H9 (cell line): ENCODE measurements at regions not wholly inside any gene's neighbourhood (a gene's known extent, or its start where the extent isn't known, plus 50 kb on each side); places are given as distances from the start of the nearest gene placed in this dataset.

Experiments used
- DNase-seq: peaks from one replicate; pipeline ENCODE4 v3.0.0-alpha.2; 2017
- H2AFZ ChIP-seq: one replicate; pipeline ENCODE4 v1.6.1; 2013; ENCODE audit warnings: mild to moderate bottlenecking, low read length, control low read depth, moderate library complexity
- H2AK5ac ChIP-seq: 2 replicates; pipeline ENCODE4 v1.6.1; 2013; ENCODE audit warnings: low read length, control low read depth, mixed read lengths; ENCODE audit not compliant: insufficient read length
- H2BK120ac ChIP-seq: one replicate; pipeline ENCODE4 v1.6.1; 2013; ENCODE audit warnings: low read depth, mild to moderate bottlenecking, low read length, control low read depth, inconsistent platforms; ENCODE audit not compliant: poor library complexity, severe bottlenecking
- H2BK12ac ChIP-seq: 2 replicates; pipeline ENCODE4 v1.6.1; 2013; ENCODE audit warnings: low read length, control low read depth, mixed read lengths, low read depth; ENCODE audit not compliant: insufficient read length
- H2BK15ac ChIP-seq: 2 replicates; pipeline ENCODE4 v1.6.1; 2013; ENCODE audit warnings: low read depth, low read length, control low read depth
- H2BK20ac ChIP-seq: one replicate; pipeline ENCODE4 v1.6.1; 2013; ENCODE audit warnings: low read depth, mild to moderate bottlenecking, low read length, control low read depth, inconsistent platforms; ENCODE audit not compliant: poor library complexity, severe bottlenecking
- H2BK5ac ChIP-seq: 2 replicates; pipeline ENCODE4 v1.6.1; 2013; ENCODE audit warnings: low read length, control low read depth, mixed read lengths; ENCODE audit not compliant: insufficient read length
- H3K14ac ChIP-seq: 2 replicates; pipeline ENCODE4 v1.6.1; 2013; ENCODE audit warnings: low read length, control low read depth; ENCODE audit not compliant: insufficient read depth
- H3K18ac ChIP-seq: 2 replicates; pipeline ENCODE4 v1.6.1; 2013; ENCODE audit warnings: low read depth, mild to moderate bottlenecking, mixed read lengths, low read length, control low read depth; ENCODE audit not compliant: insufficient read length
- H3K23ac ChIP-seq: 2 replicates; pipeline ENCODE4 v1.6.1; 2013; ENCODE audit warnings: low read length, control low read depth, mixed read lengths, low read depth; ENCODE audit not compliant: insufficient read length
- H3K23me2 ChIP-seq: 2 replicates; pipeline ENCODE4 v1.6.1; 2013; ENCODE audit warnings: low read depth, mild to moderate bottlenecking, mixed read lengths, low read length, control low read depth; ENCODE audit not compliant: insufficient read length, poor library complexity, severe bottlenecking
- H3K27ac ChIP-seq: 2 replicates; pipeline ENCODE4 v1.5.1; 2013; ENCODE audit warnings: low read length, control low read depth, mixed read lengths, low read depth; ENCODE audit not compliant: insufficient read length
- H3K27me3 ChIP-seq: 2 replicates; pipeline ENCODE4 v1.6.1; 2013; ENCODE audit warnings: low read length, control low read depth, inconsistent platforms; ENCODE audit not compliant: insufficient read depth
- H3K4ac ChIP-seq: 2 replicates; pipeline ENCODE4 v1.6.1; 2013; ENCODE audit warnings: low read depth, mild to moderate bottlenecking, control low read depth, inconsistent platforms, low read length, moderate library complexity
- H3K4me1 ChIP-seq: 2 replicates; pipeline ENCODE4 v1.6.1; 2013; ENCODE audit warnings: low read length, control low read depth, inconsistent platforms; ENCODE audit not compliant: insufficient read depth
- H3K4me2 ChIP-seq: 2 replicates; pipeline ENCODE4 v1.6.1; 2013; ENCODE audit warnings: low read length, control low read depth, mixed read lengths; ENCODE audit not compliant: insufficient read length, insufficient read depth
- H3K56ac ChIP-seq: 2 replicates; pipeline ENCODE4 v1.6.1; 2013; ENCODE audit warnings: low read depth, mild to moderate bottlenecking, mixed read lengths, low read length, control low read depth; ENCODE audit not compliant: insufficient read length
- H3K79me1 ChIP-seq: 2 replicates; pipeline ENCODE4 v1.6.1; 2013; ENCODE audit warnings: low read depth, mild to moderate bottlenecking, moderate library complexity, low read length, control low read depth, inconsistent platforms; ENCODE audit not compliant: insufficient read depth, poor library complexity, severe bottlenecking
- H3K79me2 ChIP-seq: 2 replicates; pipeline ENCODE4 v1.6.1; 2013; ENCODE audit warnings: low read length, control low read depth, inconsistent platforms; ENCODE audit not compliant: insufficient read depth
- H3K9ac ChIP-seq: 2 replicates; pipeline ENCODE4 v1.6.1; 2013; ENCODE audit warnings: low read length, control low read depth, mixed read lengths; ENCODE audit not compliant: insufficient read length; ENCODE audit errors: extremely low read depth
- H3K9me3 ChIP-seq: one replicate; pipeline ENCODE4 v1.6.1; 2013; ENCODE audit warnings: low read depth, low read length, inconsistent platforms; ENCODE audit not compliant: control insufficient read depth
- H3T11ph ChIP-seq: one replicate; pipeline ENCODE4 v1.6.1; 2013; ENCODE audit warnings: mild to moderate bottlenecking, low read length, control low read depth, inconsistent platforms
- H4K20me1 ChIP-seq: one replicate; pipeline ENCODE4 v1.6.1; 2013; ENCODE audit not compliant: control insufficient read depth, insufficient read length, insufficient read depth
- H4K5ac ChIP-seq: 2 replicates; pipeline ENCODE4 v1.6.1; 2013; ENCODE audit warnings: low read depth, mild to moderate bottlenecking, mixed read lengths, low read length, control low read depth; ENCODE audit not compliant: insufficient read length
- H4K8ac ChIP-seq: replicated peaks from 2 replicates; pipeline ENCODE4 v1.6.1; 2013; ENCODE audit warnings: low read length, control low read depth, mixed read lengths, low read depth; ENCODE audit not compliant: insufficient read length
- H4K91ac ChIP-seq: 2 replicates; pipeline ENCODE4 v1.6.1; 2013; ENCODE audit warnings: low read depth, mild to moderate bottlenecking, moderate library complexity, mixed read lengths, low read length, control low read depth; ENCODE audit not compliant: insufficient read length
- H3K27ac Mint-ChIP-seq, 3 experiments: 2 replicates in 2 of 3; 3 replicates in 1 of 3; pipeline ENCODE4 v1.8.0; 2020 to 2021; ENCODE audit warnings: mixed read lengths in 3 of 3, mild to moderate bottlenecking in 1 of 3, moderate library complexity in 1 of 3
- H3K27me3 Mint-ChIP-seq: 2 replicates; pipeline ENCODE4 v1.8.0; 2021; ENCODE audit warnings: low read depth, mild to moderate bottlenecking, moderate library complexity, mixed read lengths
- H3K36me3 Mint-ChIP-seq, 3 experiments: 2 replicates in 2 of 3; 3 replicates in 1 of 3; pipeline ENCODE4 v1.8.0; 2020 to 2021; ENCODE audit warnings: low read depth in 3 of 3, mixed read lengths in 3 of 3; ENCODE audit not compliant: insufficient read depth in 1 of 3
- H3K4me1 Mint-ChIP-seq, 2 experiments: 2 replicates each; pipeline ENCODE4 v1.8.0; 2020; ENCODE audit warnings: mixed read lengths in 2 of 2
- H3K4me3 Mint-ChIP-seq, 2 experiments: 2 replicates in 1 of 2; 3 replicates in 1 of 2; pipeline ENCODE4 v1.8.0; 2020 to 2021; ENCODE audit warnings: mild to moderate bottlenecking in 2 of 2, mixed read lengths in 2 of 2, moderate library complexity in 1 of 2
- H3K9me3 Mint-ChIP-seq, 2 experiments: 2 replicates in 1 of 2; 3 replicates in 1 of 2; pipeline ENCODE4 v1.8.0; 2020; ENCODE audit warnings: mild to moderate bottlenecking in 2 of 2, mixed read lengths in 2 of 2, moderate library complexity in 1 of 2
- WGBS: extraction: QIAGEN DNeasy Blood & Tissue Kit; methylation state at CpG from one replicate; pipeline ENCODE4 v1.1.7; 2013; ENCODE audit warnings: missing lambda C conversion rate, low lambda C conversion rate, mixed read lengths; ENCODE audit not compliant: insufficient read length; ENCODE audit errors: extremely low coverage; 5-methylcytosine and 5-hydroxymethylcytosine counted together
- TF ChIP-seq, protein P1 (sequence below): fragments of 200-600 bp; sonication (generic); conservative IDR thresholded peaks from 3 replicates; pipeline ENCODE4 v1.8.0; 2021; ENCODE audit warnings: antibody characterized with exemption, mild to moderate bottlenecking

DNA sequence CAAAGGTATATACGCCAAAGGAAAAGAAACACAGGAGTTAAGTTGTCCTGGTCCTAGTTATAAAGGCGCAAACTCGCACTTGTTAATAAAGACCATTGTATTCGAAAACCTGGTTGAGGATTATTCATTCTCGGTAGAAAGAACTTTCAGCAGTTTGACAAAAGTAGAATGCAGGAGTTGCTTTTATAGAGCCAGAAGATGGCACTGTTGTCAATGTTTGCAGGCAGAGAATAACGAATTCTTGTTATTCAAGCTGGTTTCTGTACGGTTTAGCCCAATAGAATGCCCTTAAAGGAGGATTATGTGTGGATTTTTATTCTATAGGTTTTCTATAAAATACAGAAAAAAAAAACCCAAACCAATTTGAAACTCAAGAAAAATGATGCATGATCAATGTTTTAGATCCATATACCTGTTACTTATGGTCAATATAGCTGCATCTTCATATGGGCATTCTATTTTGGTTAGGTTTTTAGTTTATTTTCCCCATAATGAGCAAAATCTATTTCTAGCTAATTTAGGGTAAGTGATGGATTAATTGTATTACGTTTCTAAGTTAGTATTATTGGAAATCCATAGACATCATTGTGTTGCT, 510.3 kb downstream of the PLCL1 start:
- no peak for DNase-seq
- Mint-ChIP-seq H3K4me3 (no peak overlapping the region), H3K27me3 (no peaks in the 10 kb centered on the region), H3K36me3 (peaks cover 0 to 5% (median 0%) of the 10 kb centered on the region in 3 experiments; a peak in 1 of 7 replicates), H3K9me3 (peaks cover 0 to 5% of the 10 kb centered on the region in 2 experiments; a peak in 2 of 5 replicates), H3K27ac (no peak overlapping the region), H3K4me1 (peaks cover 11 to 18% of the 10 kb centered on the region in 2 experiments)
- Histone ChIP-seq H4K5ac (no peak overlapping the region), H3K27me3 (no peaks in the 10 kb centered on the region), H2BK5ac (no peak overlapping the region), H2BK15ac (no peak overlapping the region), H3K4me1 (no peaks in the 10 kb centered on the region), H2BK120ac (no peak overlapping the region), H3T11ph (no peak overlapping the region), H3K79me1 (no peaks in the 10 kb centered on the region), H3K23ac (no peak overlapping the region), H2AK5ac (no peak overlapping the region), H2AFZ (no peak overlapping the region), H3K23me2 (no peaks in the 10 kb centered on the region), H3K14ac (no peak overlapping the region), H3K9ac (no peak overlapping the region), H4K91ac (no peak overlapping the region), H3K79me2 (no peaks in the 10 kb centered on the region), H3K4ac (no peak overlapping the region), H3K9me3 (no peaks in the 10 kb centered on the region), H3K56ac (no peak overlapping the region), H4K20me1 (no peaks in the 10 kb centered on the region), H2BK20ac (no peak overlapping the region), H3K18ac (no peak overlapping the region), H2BK12ac (no peak overlapping the region), H4K8ac (no peak overlapping the region), H3K4me2 (no peak overlapping the region), H3K27ac (no peak overlapping the region)
- TF ChIP-seq, protein P1, sequence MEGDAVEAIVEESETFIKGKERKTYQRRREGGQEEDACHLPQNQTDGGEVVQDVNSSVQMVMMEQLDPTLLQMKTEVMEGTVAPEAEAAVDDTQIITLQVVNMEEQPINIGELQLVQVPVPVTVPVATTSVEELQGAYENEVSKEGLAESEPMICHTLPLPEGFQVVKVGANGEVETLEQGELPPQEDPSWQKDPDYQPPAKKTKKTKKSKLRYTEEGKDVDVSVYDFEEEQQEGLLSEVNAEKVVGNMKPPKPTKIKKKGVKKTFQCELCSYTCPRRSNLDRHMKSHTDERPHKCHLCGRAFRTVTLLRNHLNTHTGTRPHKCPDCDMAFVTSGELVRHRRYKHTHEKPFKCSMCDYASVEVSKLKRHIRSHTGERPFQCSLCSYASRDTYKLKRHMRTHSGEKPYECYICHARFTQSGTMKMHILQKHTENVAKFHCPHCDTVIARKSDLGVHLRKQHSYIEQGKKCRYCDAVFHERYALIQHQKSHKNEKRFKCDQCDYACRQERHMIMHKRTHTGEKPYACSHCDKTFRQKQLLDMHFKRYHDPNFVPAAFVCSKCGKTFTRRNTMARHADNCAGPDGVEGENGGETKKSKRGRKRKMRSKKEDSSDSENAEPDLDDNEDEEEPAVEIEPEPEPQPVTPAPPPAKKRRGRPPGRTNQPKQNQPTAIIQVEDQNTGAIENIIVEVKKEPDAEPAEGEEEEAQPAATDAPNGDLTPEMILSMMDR, result peak; percentile 86
- WGBS, result no CpG with 5 or more reads among the region's 8 CpGs
